Lower leg skin (tissue), 4 donors: ENCODE measurements at regions not wholly inside any gene's neighbourhood (a gene's known extent, or its start where the extent isn't known, plus 50 kb on each side); places are given as distances from the start of the nearest gene placed in this dataset.
"Not testable (repeated sequence)": the region's sequence is repeated elsewhere in the genome, so short reads cannot be mapped to it uniquely, and the experiment has no call there.

ENCODE experiments used
- DNase-seq, 2 donors: peaks; one replicate each; pipeline ENCODE4 v3.0.0-alpha.2; 2019; ENCODE audit warnings: low spot score in 2 of 2
- H3K4me3 ChIP-seq: fragments of 200-600 bp; sonication (generic); 2 replicates; pipeline ENCODE4 v1.5.1; 2017; ENCODE audit warnings: mild to moderate bottlenecking, low read depth; ENCODE audit not compliant: poor library complexity, severe bottlenecking
- CTCF ChIP-seq, 3 donors: fragments of 450-650 bp; IDR thresholded peaks; one replicate each; pipeline ENCODE4 v1.5.1; 2016; ENCODE audit warnings: antibody characterized with exemption in 3 of 3, mild to moderate bottlenecking in 3 of 3, moderate library complexity in 2 of 3
- POLR2A ChIP-seq, 2 donors: fragments of 450-650 bp; IDR thresholded peaks; one replicate each; pipeline ENCODE4 v1.6.1; 2016 to 2017; ENCODE audit warnings: antibody characterized with exemption in 2 of 2, mild to moderate bottlenecking in 1 of 2, moderate library complexity in 1 of 2
- WGBS, 2 donors: methylation state at CpG; one replicate each; pipeline ENCODE4 v1.1.5; 2018; 5-methylcytosine and 5-hydroxymethylcytosine counted together
- intact Hi-C: fragments of 100-400 bp; cut with DNase I; formaldehyde crosslinking; loops from one replicate; pipeline ENCODE4 v1.15.0; 2023; ENCODE audit warnings: low total_unique reads

DNA sequence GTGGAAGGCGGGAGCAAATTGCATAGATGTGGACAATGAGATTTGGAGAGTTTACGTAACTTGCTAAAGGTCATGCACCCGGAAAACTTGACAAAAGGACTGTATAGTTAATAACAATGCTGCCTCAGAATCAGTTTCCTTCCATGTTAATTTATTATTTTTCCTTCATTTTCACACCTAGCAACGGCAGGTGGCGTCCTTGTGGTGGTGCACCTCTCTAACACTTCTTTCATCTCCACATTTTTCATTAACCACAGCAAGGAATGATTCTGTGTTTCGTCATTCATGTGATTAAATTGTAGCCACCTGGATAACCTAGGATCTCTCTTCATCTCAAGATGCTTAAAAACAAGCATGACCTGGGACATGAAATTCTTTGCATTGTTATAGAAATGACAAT is 2133.0 kb downstream of the NCAM2 start:
- WGBS, 2 donors = 73 to 77% methylated on average over 6 of the region's 6 CpGs
- intact Hi-C loops = no loop called here
- H3K4me3 ChIP-seq = no peak overlapping the region
- TF ChIP-seq POLR2A (IDR thresholded peaks at IDR 0.05) (no peak), CTCF (IDR thresholded peaks at IDR 0.05) (no peak)
- DNase-seq = no peak

DNA sequence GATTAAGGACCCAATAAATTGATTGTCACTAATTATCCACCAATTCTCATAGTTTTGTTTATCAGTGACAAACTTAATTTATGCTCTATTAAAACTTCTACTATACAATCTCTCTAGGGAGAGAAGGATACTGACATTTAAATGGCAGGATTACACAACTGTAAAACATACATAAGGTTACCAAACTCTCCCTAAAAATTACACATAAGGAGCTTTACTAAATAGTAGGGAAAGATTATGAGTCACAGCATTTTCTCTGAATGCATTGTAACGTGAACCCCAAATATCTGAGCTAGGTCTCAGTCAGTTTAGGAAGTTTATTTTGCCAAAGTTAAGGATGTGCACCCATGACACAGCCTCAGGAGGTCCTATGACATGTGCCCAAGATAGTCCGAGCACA is 2140.6 kb downstream of the NCAM2 start:
- intact Hi-C loops = no loop called here
- no peak overlapping the region for H3K4me3 ChIP-seq
- WGBS, 2 donors = 75 to 85% methylated on average over 2 of the region's 2 CpGs
- no peak for TF ChIP-seq POLR2A (IDR thresholded peaks at IDR 0.05)
- TF ChIP-seq CTCF (IDR thresholded peaks at IDR 0.05) = no peak
- no peak for DNase-seq

DNA sequence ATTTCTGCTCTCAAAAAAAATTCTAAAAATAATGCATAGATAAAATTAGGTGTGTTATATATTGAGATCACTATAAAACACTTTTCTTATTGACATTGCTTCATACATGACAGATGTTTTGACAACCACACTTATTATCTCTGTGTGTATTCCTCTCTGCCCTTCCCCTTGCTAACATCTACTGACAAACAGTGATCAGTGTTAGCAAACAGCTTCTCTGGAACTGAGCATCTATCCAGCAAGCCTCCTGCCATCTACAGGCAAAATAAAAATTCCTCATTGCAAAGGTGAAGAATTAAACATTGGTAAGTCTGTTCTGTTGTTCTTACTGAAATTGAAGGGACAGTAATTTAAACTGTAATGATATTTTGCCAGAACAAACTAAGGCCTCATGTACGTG is 2153.9 kb downstream of the NCAM2 start:
- intact Hi-C loops = no loop called here
- no peak for DNase-seq
- TF ChIP-seq CTCF (IDR thresholded peaks at IDR 0.05) (no peak), POLR2A (IDR thresholded peaks at IDR 0.05) (no peak)
- WGBS, 2 donors = 57 to 66% methylated on average over 1 of the region's 1 CpG
- H3K4me3 ChIP-seq = no peak overlapping the region

DNA sequence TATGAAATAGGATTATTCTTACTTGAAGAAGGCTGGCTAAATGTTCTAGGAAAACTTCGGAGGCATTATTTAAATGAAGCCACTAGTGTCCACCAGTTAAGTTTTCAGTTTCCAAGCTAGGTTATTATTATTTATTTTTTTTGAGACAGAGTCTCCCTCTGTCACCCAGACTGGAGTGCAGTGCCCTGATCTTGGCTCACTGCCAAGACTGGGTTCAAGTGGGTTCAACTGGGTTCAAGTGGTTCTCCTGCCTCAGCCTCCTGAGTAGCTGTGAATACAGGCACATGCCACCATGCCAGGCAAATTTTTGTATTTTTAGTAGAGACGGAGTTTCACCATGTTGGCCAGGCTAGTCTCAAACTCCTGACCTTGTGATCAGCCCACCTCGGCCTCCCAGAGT is 2155.6 kb downstream of the NCAM2 start:
- intact Hi-C loops, DNase-seq, H3K4me3 ChIP-seq: not testable (repeated sequence)
- 92 to 95% methylated on average over 3 of the region's 3 CpGs for WGBS, 2 donors

DNA sequence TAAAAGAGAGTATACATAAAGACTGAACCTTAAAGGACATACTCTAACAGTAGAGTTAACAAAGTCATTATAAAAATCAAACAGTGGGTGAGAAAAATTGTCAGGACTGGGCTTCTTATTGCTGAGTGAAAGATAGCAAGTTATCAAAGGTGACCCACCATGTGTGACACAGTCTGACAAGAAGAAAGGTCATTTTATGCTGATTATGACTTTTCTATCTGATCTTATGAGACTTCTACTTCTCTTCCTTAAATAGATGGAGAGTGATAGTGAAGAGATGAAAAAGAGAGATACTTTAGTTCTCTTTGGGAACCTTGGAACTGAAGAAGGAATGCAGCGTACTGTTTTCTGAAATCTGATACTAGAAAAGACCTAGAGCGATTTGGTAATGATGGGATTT is 2157.1 kb downstream of the NCAM2 start:
- H3K4me3 ChIP-seq = no peak overlapping the region
- intact Hi-C loops = no loop called here
- WGBS, 2 donors = 74 to 76% methylated on average over 2 of the region's 2 CpGs
- TF ChIP-seq POLR2A (IDR thresholded peaks at IDR 0.05) (no peak), CTCF (IDR thresholded peaks at IDR 0.05) (no peak)
- DNase-seq = no peak

GRCh38 chr21:23160914-23161313 is 2162.7 kb downstream of the NCAM2 start:
- WGBS, 2 donors = 64 to 71% methylated on average over 1 of the region's 1 CpG
- intact Hi-C loops = no loop called here
- DNase-seq = no peak
- TF ChIP-seq POLR2A (IDR thresholded peaks at IDR 0.05) (no peak), CTCF (IDR thresholded peaks at IDR 0.05) (no peak)
- no peak overlapping the region for H3K4me3 ChIP-seq
